ENCODE measurements at regions not wholly inside any gene's neighbourhood (a gene's known extent, or its start where the extent isn't known, plus 50 kb on each side); places are given as distances from the start of the nearest gene placed in this dataset.

DNA sequence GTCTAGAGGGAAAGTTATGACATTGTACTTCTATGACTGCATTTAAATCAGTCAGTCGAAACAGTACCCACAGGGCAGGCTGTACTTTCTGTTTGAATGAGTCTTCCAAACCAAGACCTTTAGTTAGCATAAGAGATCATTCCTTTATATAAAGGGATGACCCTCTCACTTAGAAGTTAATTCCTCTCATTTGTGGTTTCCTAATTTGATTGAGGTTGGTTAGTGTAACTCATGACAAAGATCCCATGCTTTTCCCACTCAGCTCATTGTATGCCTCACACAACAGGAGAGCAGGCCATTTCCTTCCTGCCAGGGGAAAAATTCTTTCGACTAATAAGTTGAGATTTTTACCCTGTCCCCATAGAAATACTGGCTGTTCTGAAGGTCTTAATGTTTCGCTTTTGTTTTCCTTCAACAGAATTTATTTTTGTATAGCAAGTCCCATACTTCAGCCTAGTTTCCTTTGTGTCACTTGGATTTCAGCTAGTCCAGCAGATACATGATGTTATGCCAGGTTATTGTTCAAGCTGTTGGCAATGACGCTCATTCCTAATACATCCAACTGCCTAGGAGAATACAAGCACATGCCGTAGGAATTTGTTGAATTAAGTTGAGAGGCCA lies 500.7 kb downstream of the SPATA31D1 start:
- no peaks in the 10 kb centered on the region for H3K36me3 Mint-ChIP-seq (ENCODE audit: insufficient read depth in 1 of 3, low read depth in 3 of 3)
- H3K27me3 ChIP-seq (ENCODE audit: insufficient read depth, low read length) = no peaks in the 10 kb centered on the region
- H3K27ac Mint-ChIP-seq = no peak overlapping the region; a peak in 1 of 7 replicates
- no peak overlapping the region for H3T11ph ChIP-seq (ENCODE audit: low read length)
- no peak overlapping the region for H3K56ac ChIP-seq (ENCODE audit: insufficient read length, low read depth, low read length)
- WGBS (ENCODE audit: extremely low coverage, insufficient read length, low lambda C conversion rate) = no CpG with 5 or more reads among the region's 5 CpGs
- no peak overlapping the region for H3K4ac ChIP-seq (ENCODE audit: low read depth, low read length)
- H2AK5ac ChIP-seq (ENCODE audit: insufficient read length, low read length) = no peak overlapping the region
- H2BK5ac ChIP-seq (ENCODE audit: insufficient read length, low read length) = no peak overlapping the region
- no peak overlapping the region for H2BK15ac ChIP-seq (ENCODE audit: low read depth, low read length)
- H3K4me1 Mint-ChIP-seq = peaks cover 7 to 11% of the 10 kb centered on the region in 2 experiments; a peak in 3 of 4 replicates
- no peak overlapping the region for H4K5ac ChIP-seq (ENCODE audit: insufficient read length, low read depth, low read length)
- TF ChIP-seq, protein P1, sequence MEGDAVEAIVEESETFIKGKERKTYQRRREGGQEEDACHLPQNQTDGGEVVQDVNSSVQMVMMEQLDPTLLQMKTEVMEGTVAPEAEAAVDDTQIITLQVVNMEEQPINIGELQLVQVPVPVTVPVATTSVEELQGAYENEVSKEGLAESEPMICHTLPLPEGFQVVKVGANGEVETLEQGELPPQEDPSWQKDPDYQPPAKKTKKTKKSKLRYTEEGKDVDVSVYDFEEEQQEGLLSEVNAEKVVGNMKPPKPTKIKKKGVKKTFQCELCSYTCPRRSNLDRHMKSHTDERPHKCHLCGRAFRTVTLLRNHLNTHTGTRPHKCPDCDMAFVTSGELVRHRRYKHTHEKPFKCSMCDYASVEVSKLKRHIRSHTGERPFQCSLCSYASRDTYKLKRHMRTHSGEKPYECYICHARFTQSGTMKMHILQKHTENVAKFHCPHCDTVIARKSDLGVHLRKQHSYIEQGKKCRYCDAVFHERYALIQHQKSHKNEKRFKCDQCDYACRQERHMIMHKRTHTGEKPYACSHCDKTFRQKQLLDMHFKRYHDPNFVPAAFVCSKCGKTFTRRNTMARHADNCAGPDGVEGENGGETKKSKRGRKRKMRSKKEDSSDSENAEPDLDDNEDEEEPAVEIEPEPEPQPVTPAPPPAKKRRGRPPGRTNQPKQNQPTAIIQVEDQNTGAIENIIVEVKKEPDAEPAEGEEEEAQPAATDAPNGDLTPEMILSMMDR (conservative IDR thresholded peaks at IDR 0.05) = no peak
- DNase-seq = no peak
- H3K4me1 ChIP-seq (ENCODE audit: insufficient read depth, low read length) = peaks cover 2% of the 10 kb centered on the region; the same call in 1 of the 2 replicates
- no peak overlapping the region for H2BK12ac ChIP-seq (ENCODE audit: insufficient read length, low read depth, low read length)
- no peak overlapping the region for H4K8ac ChIP-seq (replicated peaks; ENCODE audit: insufficient read length, low read depth, low read length)
- H2BK20ac ChIP-seq (ENCODE audit: low read depth, low read length, poor library complexity, severe bottlenecking) = no peak overlapping the region
- no peak overlapping the region for H3K18ac ChIP-seq (ENCODE audit: insufficient read length, low read depth, low read length)
- no peaks in the 10 kb centered on the region for H3K79me2 ChIP-seq (ENCODE audit: insufficient read depth, low read length)
- no peak overlapping the region for H3K4me2 ChIP-seq (ENCODE audit: insufficient read depth, insufficient read length, low read length)
- no peak overlapping the region for H3K9ac ChIP-seq (ENCODE audit: extremely low read depth, insufficient read length, low read length)
- no peak overlapping the region for H3K14ac ChIP-seq (ENCODE audit: insufficient read depth, low read length)
- H3K23ac ChIP-seq (ENCODE audit: insufficient read length, low read depth, low read length) = no peak overlapping the region
- H3K27me3 Mint-ChIP-seq (ENCODE audit: low read depth) = no peaks in the 10 kb centered on the region
- H3K9me3 ChIP-seq (ENCODE audit: control insufficient read depth, low read depth, low read length) = no peaks in the 10 kb centered on the region
- no peaks in the 10 kb centered on the region for H4K20me1 ChIP-seq (ENCODE audit: control insufficient read depth, insufficient read depth, insufficient read length)
- H3K79me1 ChIP-seq (ENCODE audit: insufficient read depth, low read depth, low read length, poor library complexity, severe bottlenecking) = no peaks in the 10 kb centered on the region
- no peak overlapping the region for H3K27ac ChIP-seq (ENCODE audit: insufficient read length, low read depth, low read length)
- H2AFZ ChIP-seq (ENCODE audit: low read length) = no peak overlapping the region
- no peak overlapping the region for H2BK120ac ChIP-seq (ENCODE audit: low read depth, low read length, poor library complexity, severe bottlenecking)
- no peaks in the 10 kb centered on the region for H3K9me3 Mint-ChIP-seq
- no peak overlapping the region for H4K91ac ChIP-seq (ENCODE audit: insufficient read length, low read depth, low read length)
- no peak overlapping the region for H3K4me3 Mint-ChIP-seq
- no peaks in the 10 kb centered on the region for H3K23me2 ChIP-seq (ENCODE audit: insufficient read length, low read depth, low read length, poor library complexity, severe bottlenecking)
